Central memory CD4-positive, alpha-beta T cell (primary cell): ENCODE measurements at regions not wholly inside any gene's neighbourhood (a gene's known extent, or its start where the extent isn't known, plus 50 kb on each side); places are given as distances from the start of the nearest gene placed in this dataset.
"Not testable (repeated sequence)": the region's sequence is repeated elsewhere in the genome, so short reads cannot be mapped to it uniquely, and the experiment has no call there.

ENCODE experiments used
- DNase-seq: peaks from one replicate; pipeline ENCODE4 v3.0.0; 2022

DNA sequence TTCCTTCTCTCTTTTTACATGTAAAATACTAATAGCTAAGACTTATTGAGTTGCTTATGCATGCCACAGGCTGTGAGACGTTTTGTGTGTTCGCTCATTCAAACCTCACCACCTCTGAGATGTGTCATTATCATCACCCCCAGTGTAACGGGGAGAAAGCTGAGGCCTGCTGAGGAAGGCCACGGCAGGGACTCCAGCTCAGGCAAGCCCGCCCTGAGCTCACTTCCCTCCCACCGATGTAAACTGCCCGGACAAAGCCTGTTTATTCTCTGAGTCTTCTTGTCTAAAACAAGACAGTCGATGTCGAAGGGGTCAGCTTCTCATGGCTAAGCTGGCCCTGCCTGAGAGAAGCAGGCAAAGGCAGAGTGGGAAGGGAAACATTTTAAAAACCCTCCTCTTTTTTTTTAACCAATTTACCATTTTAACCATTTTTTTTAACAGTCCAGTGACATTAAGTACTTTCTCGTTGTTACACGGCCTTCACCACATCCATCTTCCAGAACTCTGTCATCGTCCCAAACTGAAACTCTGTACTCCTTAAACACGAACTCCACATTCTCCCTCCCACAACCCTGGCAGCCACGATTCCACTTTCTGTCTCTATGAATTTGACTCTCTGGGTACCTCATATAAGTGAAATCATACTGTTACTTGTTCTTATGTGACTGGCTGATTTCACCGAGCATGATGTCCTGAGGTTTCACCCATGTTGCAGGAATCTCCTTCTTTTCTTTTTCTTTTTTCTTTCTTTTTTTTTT is 204.8 kb upstream of the GALNT2 start:
- DNase-seq = no peak

DNA sequence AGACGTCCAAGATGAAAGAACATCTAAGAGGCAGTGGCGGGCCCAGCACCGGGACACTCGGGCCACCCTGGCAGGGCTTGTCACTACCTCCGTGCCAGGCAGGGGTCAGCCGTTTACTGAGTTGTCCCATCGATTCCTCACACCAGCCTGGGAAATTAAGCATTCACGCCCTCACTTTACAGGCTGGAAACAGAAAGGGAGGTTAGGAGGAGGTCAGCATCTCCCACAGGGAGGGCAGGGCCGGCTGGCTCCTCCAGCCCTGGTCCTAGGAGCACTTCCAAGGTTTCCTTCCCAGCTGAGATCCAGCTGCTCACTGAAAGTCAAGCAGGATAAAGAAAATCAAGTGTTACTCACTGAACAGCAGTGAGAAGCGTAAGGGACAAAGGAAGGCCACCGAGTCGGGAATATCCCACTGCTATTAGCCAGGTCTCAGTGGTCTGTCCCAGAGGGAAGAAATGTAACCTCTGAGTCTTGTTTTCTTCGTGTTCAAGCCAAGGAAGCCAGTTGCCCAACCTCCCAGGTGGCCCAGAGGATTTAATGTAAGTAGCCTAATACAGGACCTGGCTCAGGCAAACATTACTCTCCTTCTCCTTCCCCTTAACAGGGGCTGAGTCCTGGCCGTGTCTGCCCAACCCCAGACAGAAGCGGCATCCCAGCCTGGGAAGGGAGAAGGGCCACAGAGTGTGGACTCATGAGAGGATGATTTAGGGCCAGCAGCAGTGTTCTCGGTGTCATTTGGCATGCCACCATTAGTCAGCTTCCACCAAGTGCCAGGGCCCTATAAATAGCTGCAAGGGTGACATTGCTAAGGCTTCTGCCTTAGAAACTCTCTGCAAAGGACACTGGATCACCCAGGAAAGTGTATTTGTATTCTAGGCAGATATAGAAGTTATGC is 203.1 kb upstream of the GALNT2 start:
- DNase-seq = no peak

DNA sequence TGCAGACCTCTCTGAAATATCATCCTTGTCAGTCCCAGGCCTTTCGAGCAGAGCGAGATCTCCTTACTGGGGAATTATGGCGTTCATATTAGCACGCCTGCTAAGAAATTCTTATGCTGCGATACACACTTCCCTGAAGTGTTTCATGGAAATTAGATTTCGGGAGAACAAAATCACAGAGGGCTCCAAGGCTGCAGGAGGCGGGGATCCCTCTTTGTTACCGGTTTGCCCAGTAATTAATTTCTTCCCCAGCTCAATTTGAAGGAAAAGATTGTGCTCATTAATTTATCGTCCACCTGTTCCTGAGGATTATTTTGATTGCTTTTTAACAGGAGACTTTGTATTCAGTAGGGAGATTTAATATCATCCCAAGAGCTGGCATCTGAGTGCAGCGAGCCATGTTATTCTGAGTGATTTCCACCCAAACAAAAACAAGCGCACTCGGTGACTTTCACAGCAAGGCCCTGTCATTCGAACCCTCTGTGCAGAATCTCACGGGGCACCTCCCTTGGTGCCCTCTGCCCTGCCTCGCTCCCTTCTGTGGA is 202.3 kb upstream of the GALNT2 start:
- DNase-seq = no peak

DNA sequence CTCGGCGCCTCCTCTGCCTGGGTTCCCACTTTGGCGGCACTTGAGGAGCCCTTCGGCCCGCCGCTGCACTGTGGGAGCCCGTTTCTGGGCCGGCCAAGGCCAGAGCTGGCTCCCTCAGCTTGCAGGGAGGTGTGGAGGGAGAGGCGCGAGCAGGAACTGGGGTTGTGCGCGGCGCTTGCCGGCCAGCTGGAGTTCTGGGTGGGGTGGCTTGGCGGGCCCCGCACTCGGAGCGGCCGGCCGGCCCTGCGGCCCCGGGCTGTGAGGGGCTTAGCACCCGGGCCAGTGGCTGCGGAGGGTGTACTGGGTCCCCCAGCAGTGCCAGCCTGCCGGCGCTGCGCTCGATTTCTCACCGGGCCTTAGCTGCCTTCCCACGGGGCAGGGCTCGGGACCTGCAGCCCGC is 201.7 kb upstream of the GALNT2 start:
- not testable (repeated sequence) for DNase-seq

DNA sequence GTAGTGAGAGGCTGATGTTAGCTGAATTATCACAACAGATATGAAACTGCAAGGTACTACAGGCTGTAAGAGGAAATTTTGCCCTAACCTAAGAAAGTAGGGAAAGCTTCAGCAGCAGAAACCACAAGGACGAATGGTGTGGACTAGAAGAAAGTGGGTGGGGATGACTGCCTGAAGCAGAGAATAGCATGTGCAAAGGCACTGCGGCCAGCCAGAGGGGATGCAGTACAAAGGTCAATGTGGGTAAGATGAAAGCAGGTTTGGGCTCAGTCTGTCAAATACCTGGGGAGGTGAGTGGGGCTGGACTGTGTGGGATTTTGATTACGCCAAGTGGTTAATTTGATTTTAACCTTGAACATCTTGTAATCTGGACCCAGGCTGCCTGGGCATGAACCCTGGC is 199.3 kb upstream of the GALNT2 start:
- DNase-seq = no peak

DNA sequence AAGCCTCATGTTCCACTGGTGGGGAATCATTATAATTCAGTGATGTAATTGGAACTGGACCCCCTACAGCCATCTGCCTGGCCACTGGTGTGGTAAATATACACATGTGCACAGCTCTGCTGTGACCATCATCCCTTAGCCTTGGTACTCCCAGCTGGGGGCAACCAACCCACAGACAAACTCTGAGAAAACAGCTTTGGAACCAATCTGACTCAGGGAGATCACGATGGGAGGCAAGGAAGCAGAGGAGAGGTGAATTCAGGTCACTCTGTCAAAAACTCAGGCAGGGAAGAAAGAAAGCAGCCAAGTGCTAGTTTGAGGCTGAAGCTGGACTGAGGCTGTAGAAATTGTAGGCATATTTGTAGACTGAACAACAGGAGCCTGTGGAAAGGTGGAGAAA is 197.8 kb upstream of the GALNT2 start:
- no peak for DNase-seq

DNA sequence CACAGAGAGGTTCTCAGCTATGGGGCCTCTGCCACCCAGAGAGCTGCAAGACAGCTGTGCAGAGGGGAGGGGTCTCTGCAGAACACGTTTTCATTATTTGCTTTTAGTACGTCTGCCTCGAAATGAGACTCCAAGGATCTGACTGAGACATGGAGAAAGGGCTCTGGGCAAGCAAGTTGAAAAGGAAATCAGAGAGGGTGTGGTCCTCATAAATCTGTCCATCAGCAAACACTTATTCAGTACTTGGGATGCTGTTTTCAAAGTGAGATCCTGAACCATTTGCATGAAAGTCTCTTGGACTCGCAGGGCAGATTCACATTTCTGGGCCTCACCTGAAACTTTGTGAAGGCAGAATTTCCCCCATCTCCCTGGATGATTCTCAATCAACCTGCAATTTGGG is 197.4 kb upstream of the GALNT2 start:
- no peak for DNase-seq

DNA sequence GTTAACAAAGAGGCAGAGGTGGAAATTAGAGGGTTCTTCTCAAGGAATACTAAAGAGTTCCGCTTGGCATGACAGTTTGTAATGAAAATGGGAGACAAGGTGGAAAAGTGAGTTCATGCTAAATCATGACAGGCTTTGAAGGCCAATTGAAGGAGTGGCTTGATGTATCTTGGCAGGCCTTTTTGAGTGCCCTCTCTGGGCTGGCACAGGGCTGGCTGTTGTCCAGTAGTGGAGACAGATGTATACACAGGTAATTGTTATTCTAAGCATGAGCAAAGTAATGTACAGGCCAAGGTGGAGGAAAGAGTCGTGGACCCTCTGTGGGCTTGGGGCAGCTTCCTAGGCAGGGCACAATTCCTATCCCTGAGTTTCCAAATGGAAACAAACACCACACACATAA is 196.7 kb upstream of the GALNT2 start:
- no peak for DNase-seq

DNA sequence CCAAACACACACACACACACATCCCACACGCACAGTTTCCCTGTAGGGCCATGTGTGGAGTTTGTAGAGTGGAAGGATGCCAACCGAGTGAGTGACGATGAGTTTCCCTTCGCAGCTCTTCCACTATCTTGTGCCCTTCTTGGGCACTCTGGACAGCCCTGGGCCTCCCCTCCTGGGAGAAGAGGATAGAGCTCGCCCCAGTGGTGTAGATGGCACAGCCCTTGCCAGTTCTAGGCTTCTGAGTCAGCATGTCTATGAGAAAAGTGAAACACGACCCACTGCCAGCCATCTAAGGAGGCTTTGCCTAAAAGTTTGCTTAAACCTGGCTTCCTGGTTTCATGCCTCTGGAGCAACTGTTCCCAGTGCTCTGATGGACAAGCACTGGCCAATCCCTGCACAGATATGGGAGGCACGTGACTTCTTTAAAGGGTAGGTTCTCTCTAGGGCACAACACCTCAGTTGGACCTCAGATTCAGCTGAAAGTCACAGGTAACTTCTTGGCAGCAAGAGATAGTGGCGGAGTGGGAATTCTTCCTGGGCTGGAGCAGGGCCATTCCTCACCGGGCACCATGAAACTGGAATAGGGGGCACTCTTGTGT is 195.9 kb upstream of the GALNT2 start:
- no peak for DNase-seq

DNA sequence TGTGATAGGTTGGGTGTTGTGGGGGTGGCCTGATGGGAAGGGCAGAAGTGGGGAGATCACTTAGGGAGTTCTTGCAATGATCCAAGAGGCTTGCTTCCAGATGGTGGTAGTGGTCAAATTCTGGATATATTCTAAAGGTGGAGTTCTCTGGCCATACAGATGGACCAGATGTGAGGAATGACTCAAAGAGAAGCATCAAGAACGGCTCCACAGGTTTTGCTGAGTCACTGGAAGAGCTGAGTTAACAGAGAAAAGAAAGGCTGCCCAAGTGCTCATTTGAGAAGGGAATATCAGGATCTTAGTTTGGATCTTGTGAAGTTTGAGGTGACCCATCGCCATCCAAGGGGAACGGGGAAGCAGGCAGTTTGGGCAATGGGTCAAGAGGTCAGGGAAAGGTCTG is 192.9 kb upstream of the GALNT2 start:
- no peak for DNase-seq

DNA sequence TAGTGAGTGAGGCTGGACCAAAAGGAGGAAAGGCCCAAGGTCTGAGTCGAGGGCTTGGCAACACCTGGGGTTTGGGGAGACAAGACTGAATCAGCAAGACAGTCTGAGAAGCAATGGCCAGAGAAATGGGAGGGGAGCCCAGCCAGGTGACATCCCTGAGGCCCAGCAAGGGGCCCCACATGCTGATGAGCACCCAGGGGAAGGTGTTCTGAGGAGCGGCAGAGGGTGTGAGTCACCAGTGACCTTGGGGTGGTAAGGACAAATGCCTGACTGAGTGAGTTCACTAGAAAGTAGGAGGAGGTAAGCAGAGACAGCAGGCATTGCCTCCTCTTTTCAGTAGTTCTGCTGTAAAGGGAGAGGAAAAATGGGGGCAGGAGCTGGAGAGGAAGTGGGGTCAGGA is 192.4 kb upstream of the GALNT2 start:
- DNase-seq = no peak

DNA sequence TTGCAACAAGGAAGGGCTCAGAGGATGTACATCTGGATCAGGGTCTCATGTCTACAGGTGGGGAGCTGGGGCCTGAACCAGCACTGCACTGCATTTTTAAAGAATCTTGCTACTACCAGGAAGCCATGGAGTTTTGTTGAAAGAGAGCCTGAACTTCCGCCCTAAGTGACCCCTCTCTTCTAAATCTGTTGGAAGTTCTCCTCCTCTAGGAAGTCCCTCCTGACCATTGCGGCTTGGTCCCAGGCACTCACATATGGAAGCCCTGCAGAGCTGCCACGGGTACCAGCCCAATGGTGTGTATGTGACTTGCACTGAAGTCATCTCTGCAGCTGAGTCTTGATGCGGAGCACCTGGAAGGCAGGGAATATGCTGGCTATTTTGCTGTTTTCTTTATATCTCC is 192.0 kb upstream of the GALNT2 start:
- DNase-seq = no peak

DNA sequence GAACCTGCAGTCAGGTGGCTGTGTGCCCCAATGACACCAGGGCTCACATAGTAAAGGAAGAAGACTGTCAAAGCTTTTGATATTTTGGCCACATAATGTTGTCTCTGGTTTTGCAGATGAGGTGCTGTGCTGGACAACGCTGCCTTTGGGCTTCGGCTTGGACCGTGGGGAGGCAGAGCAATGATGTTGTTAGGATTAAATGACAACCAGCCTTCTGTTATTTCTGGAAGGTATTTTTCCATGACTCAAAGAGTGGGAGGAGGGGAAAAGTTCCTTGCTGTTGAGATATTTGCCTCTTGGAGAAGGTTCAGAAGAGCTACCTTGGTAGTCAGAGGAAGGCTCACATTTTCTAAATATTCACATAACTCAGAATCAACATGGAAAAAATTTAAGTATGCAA is 187.3 kb upstream of the GALNT2 start:
- DNase-seq = no peak

DNA sequence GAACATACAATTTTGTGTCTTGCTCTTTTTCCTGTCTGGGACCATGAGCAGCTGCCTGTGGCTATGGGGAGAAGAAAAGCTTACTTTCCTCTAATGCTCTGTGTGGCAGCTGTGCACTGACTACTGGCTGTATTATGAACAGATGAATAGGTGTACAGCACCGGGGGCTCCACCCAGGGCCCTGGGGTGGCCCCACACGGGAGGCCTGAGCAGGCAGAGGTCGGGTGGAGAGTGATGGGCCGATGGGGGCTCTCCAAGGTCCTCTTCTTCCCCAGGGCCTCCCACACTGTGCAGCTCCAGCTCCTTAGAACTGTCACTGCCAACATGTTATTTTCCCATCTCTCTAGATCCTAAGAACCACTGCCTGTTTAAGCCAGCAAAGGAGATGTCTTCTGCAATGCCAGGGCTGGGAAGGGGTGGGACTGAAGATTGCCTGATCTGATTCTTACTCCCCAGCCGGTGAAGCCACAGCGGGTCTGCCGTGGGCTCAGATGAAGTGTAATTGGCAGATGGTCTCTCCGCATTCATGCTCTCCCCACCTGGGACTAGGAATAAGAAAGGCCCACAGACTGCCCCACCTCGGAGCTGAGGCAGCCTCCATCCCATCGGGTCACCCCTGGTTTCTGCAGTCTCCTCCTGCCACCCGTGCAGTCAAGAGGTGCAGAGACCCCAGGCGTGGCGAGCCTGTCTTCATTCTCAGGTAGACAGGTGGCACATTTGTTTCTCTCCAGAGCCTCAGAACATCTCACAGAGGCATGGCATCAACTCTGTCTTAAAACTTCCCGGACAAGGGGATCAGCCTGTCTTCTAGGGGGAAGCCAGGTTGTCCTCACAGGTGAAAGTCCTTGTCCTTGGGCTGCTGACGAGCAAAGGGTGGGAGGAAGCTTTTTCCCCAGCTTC is 186.5 kb upstream of the GALNT2 start:
- no peak for DNase-seq

DNA sequence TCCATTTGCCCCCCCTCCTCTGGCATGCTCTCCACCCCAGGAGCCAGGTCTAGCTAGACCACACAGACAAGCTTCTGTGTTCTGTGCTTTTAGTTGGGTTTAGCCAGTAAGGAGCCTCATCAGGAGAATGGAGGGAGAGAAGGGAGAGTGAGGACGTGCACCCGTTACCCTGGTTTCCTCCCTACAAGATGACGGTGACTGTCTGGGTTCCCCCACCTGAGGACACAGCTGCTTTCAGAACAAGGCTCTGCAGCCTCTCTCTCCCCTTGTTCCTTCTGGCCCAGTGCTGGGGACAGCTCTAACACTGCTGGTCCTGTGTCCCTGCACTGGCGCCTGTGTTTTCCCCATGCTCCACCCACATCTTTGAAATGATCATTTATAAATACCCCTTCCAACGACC is 184.4 kb upstream of the GALNT2 start:
- DNase-seq = no peak

DNA sequence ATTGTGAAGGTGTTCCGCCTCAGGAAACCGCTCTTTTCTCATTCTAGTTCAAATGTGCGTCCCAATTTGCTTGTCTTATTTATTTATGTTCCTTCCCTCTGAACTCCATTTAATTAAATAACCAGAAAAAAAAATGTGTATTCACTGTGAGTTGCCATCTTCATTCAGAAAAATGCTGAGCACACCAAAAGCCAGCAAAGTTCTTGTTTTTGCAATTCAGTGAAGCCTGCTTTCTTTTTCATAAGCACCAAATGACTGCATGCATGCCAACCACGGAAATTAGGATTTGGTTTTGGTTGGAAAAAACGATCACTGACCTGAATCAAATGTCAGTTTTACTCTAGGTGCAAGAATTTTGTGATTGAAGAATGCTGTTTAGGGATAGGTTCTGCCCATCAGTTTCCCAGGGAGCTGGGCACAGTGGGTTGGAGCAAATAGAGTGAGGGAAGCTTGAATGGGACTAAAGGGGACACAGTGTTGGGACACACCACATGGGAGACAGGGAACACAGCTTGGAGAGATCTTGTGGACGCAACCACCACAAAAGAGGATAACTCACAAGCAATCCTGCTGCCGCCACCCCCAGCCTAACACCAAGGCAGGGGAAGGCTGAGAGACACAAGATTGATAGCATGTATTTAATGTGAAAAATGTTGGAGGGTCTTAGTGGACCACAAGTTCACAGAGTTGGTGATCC is 183.4 kb upstream of the GALNT2 start:
- no peak for DNase-seq

DNA sequence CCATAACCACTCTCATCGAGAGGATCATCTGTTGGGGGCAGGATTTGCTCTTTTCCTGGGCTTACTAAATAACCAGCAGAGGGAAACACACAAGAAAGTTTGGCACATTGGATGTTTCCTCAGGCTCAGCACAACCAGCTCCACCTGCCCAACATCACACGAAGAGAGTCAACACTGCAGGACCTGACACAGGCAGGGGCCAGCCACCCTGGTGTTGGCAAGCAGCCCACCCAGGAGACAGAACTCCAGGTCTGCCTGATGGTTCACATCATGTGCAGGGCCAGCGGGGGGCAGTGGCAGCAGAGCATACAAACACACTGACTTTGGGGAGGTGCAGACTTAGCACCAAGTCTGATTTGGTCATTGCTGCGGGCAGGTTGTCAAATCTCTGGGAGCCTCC is 182.3 kb upstream of the GALNT2 start:
- DNase-seq = no peak

DNA sequence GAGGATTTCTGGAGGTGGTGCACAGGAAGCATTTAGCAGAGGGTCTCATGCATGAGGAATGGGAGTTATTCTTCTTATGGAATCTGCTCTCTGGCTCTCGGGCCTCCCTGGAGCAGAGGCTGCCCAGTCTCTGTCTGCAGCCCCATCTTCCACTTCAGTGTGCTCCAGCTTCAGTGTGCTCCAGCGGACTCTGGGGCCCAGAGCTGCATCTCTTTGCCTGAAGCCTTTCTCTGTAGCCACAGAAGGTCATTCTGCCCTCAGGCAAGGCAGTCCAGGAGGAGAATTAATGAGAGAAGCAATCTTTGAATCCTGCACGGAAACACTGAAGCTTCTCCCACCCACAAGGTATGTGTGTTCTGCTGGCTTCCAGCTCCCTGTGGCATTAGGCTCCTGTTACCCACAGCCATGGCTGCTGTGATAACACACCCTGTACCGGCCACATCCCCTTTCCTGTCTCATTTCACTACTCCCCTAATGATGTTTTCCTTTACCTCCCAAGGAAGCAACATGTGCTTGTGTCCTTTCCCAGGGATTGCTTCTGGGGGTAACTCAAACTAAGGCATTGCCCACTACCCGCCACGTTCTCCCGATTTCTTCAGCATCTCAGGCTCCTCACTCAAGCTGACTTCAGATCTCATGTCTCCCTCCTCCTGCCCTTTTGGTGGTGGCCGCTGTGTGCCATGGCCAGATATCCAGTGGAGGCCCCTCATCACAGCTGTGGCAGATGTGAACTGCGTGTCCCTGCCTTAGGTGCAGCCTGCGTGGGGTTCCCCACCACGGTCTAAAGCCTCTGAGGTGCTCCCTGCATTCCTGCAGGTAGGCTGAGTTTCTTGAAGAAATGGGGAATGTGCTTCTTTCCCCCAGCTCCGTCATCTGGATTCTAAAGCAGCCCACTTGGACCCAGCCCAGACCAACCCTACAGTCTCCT is 181.2 kb upstream of the GALNT2 start:
- no peak for DNase-seq

DNA sequence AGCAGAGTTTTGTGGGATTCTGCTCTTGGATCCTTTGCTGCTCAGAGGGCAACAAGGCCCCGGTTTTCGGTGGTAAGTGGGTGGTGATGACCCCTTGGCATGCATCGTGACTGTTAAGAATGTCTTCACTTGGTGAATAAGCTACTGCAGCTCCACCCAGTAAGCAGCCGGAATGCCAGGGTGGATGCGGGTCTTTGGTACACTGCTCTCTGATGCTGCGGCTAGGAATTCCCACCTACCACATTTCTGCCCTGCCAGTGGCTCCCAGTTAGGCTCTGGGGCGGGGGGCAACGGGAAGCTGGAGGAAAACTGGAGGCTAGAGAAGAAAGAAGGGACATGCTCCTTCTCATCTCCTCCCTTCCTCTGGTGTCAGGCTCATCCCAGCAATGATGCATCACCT is 180.4 kb upstream of the GALNT2 start:
- no peak for DNase-seq

DNA sequence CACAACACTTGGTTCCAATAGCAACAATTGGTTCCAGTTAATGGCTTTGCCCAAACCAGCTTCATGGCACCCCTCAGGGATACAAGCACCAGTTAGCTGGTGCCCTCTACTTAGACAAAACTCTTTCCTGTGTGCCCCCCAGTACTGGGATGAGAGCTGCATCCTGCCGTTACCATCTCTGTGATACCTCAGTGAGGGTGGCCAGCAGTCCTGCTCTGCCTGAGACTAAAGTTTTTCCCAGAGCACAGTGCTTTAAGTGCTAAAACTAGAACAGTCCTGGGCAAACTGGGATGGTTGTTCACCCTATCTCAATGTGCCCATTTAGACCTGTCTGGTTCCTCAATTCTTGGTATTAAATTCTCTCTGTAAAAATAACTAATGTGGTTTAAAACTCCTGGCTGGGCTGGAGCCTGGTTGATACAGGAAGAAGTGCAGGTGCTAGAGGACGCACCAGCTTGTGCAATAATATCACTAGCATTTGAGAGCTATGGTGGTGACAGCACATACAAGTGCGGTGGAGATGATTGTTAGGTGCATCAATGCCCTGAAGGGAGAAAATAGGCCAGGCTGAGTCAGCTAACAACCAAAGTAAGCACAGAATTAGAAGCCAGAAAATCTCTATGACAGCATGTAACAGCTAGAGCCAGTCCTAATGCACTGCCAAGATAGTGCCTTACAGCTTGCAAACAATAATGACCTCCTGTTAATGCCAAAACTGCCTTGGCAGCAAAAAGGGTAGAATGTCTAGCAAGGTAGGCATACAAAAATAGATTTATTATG is 179.8 kb upstream of the GALNT2 start:
- DNase-seq = no peak
